GM12878 (cell line): ENCODE measurements at regions not wholly inside any gene's neighbourhood (a gene's known extent, or its start where the extent isn't known, plus 50 kb on each side); places are given as distances from the start of the nearest gene placed in this dataset.

ENCODE experiments used
- ATAC-seq: fragments of 200-7000 bp; cut with Tn5 transposase; 3 replicates; pipeline ENCODE4 v1.9.1; 2020; ENCODE audit warnings: mild to moderate bottlenecking, moderate library complexity
- BruUV-seq: library from RNA; stranded (reverse); fragments of 400-500 nt; replicated peaks from 2 replicates; lab custom pipeline; 2021; lab: Mats Ljungman, UMichigan
- CTCF ChIA-PET: fragments of 300-600 bp; sonication (Branson Sonifier 250); formaldehyde crosslinking; extraction: SDS; loops from one replicate; lab custom pipeline; 2021; ENCODE audit warnings: inconsistent platforms; lab: Yijun Ruan, JAX
- POLR2A ChIA-PET: fragments of 350-600 bp; formaldehyde crosslinking; extraction: SDS; loops from one replicate; lab custom pipeline; 2021; ENCODE audit warnings: inconsistent platforms; lab: Charles Lee
- RAD21 ChIA-PET: fragments of 300-600 bp; sonication (Branson Sonifier 250); formaldehyde crosslinking; loops from one replicate; lab custom pipeline; 2023; ENCODE audit warnings: antibody characterized with exemption; ENCODE audit not compliant: unreplicated experiment; lab: Charles Lee
- SMC1A ChIA-PET: fragments of 300-600 bp; sonication (Branson Sonifier 250); formaldehyde crosslinking; loops from one replicate; lab custom pipeline; 2023; ENCODE audit not compliant: unreplicated experiment, uncharacterized antibody; lab: Charles Lee
- DNase-seq: peaks from one replicate; pipeline ENCODE4 v3.0.0-alpha.2; 2011; ENCODE audit warnings: low read depth, low spot score
- FAIRE-seq: peaks from 3 replicates; lab custom pipeline; 2011; peaks lifted over from hg19 to GRCh38; lab: Jason Lieb, UNC
- H2AFZ ChIP-seq: 2 replicates; pipeline ENCODE4 v1.6.0; 2011; ENCODE audit warnings: low read depth, low read length, control low read depth; ENCODE audit not compliant: control insufficient read depth
- H3K27ac ChIP-seq: 2 replicates; pipeline ENCODE4 v1.5.1; 2011; ENCODE audit warnings: control low read depth; ENCODE audit not compliant: control insufficient read depth, insufficient read depth
- H3K27me3 ChIP-seq, 2 experiments: replicated peaks in 1 of 2; 2 replicates each; pipeline versions ENCODE4 v1.6.0 to v1.6.1; 2011; ENCODE audit warnings: low read length in 1 of 2; ENCODE audit not compliant: control insufficient read depth in 2 of 2, insufficient read depth in 2 of 2
- H3K36me3 ChIP-seq, 2 experiments: 2 replicates each; pipeline ENCODE4 v1.5.1; 2011; ENCODE audit warnings: low read length in 1 of 2; ENCODE audit not compliant: control insufficient read depth in 2 of 2, insufficient read depth in 2 of 2
- H3K4me1 ChIP-seq: 2 replicates; pipeline ENCODE4 v1.6.1; 2011; ENCODE audit warnings: mild to moderate bottlenecking, low read length, moderate library complexity, mixed read lengths; ENCODE audit not compliant: control insufficient read depth, insufficient read depth
- H3K4me2 ChIP-seq: 2 replicates; pipeline ENCODE4 v1.6.0; 2011; ENCODE audit warnings: control low read depth; ENCODE audit not compliant: control insufficient read depth, insufficient read depth
- H3K4me3 ChIP-seq: fragments of 200-600 bp; sonication (generic); 2 replicates; pipeline ENCODE4 v1.5.1; 2016
- H3K79me2 ChIP-seq: 2 replicates; pipeline ENCODE4 v1.6.0; 2011; ENCODE audit warnings: low read length; ENCODE audit not compliant: control insufficient read depth, insufficient read depth
- H3K9ac ChIP-seq: 2 replicates; pipeline ENCODE4 v1.8.0; 2011; ENCODE audit warnings: low read length, control low read depth, mixed read lengths; ENCODE audit not compliant: control insufficient read depth, insufficient read depth
- H3K9me3 ChIP-seq: replicated peaks from 3 replicates; pipeline ENCODE4 v1.5.1; 2011; ENCODE audit warnings: mild to moderate bottlenecking, low read length; ENCODE audit not compliant: control insufficient read depth, insufficient read depth
- H4K20me1 ChIP-seq: 2 replicates; pipeline ENCODE4 v1.6.0; 2011; ENCODE audit not compliant: control insufficient read depth, insufficient read depth
- BACH1 ChIP-seq: fragments of 450-650 bp; IDR thresholded peaks from 2 replicates; pipeline ENCODE4 v1.6.1; 2017; ENCODE audit warnings: mild to moderate bottlenecking, borderline replicate concordance
- BHLHE40 ChIP-seq, 2 experiments: fragments of 450-650 bp in 1 of 2; IDR thresholded peaks; 2 replicates each; pipeline ENCODE4 v1.6.1; 2011 to 2017; ENCODE audit warnings: low read depth in 2 of 2, borderline replicate concordance in 1 of 2, improper control_type of control experiment in 1 of 2, low read length in 1 of 2, mild to moderate bottlenecking in 1 of 2
- BRCA1 ChIP-seq: IDR thresholded peaks from 2 replicates; pipeline ENCODE4 v1.6.1; 2011; ENCODE audit warnings: low read depth, low read length, improper control_type of control experiment
- CHD2 ChIP-seq: IDR thresholded peaks from 2 replicates; pipeline ENCODE4 v1.6.1; 2011; ENCODE audit warnings: low read depth, low read length, improper control_type of control experiment, borderline replicate concordance
- CHD4 ChIP-seq: fragments of 200-600 bp; sonication (generic); IDR thresholded peaks from 2 replicates; pipeline ENCODE4 v1.6.1; 2016; ENCODE audit warnings: mild to moderate bottlenecking
- EGR1 ChIP-seq, 2 experiments: IDR thresholded peaks; 1 replicate in 1 of 2; 2 replicates in 1 of 2; pipeline ENCODE4 v1.6.1; 2011 to 2012; ENCODE audit warnings: low read depth in 2 of 2, low read length in 2 of 2, borderline replicate concordance in 1 of 2, mild to moderate bottlenecking in 1 of 2, moderate library complexity in 1 of 2
- HDAC6 ChIP-seq: fragments of 200-600 bp; sonication (generic); IDR thresholded peaks from one replicate; pipeline ENCODE4 v1.8.0; 2017; ENCODE audit warnings: antibody characterized with exemption; ENCODE audit not compliant: unreplicated experiment
- NFYB ChIP-seq: IDR thresholded peaks from 2 replicates; pipeline ENCODE4 v1.6.1; 2011; ENCODE audit warnings: low read depth, mild to moderate bottlenecking, low read length, improper control_type of control experiment, moderate library complexity; ENCODE audit not compliant: insufficient read depth
- PAX5 ChIP-seq: IDR thresholded peaks from 2 replicates; pipeline ENCODE4 v1.6.1; 2011; ENCODE audit warnings: low read depth, low read length, borderline replicate concordance
- PKNOX1 ChIP-seq: fragments of 450-650 bp; IDR thresholded peaks from 2 replicates; pipeline ENCODE4 v1.6.1; 2016; ENCODE audit warnings: mild to moderate bottlenecking
- POLR2AphosphoS5 ChIP-seq: IDR thresholded peaks from 2 replicates; pipeline ENCODE4 v1.6.1; 2011; ENCODE audit warnings: mild to moderate bottlenecking, low read length, inconsistent platforms
- POU2F2 ChIP-seq: IDR thresholded peaks from 3 replicates; pipeline ENCODE4 v1.6.1; 2011; ENCODE audit warnings: low read depth, mild to moderate bottlenecking, low read length, borderline replicate concordance
- RUNX3 ChIP-seq: IDR thresholded peaks from 2 replicates; pipeline ENCODE4 v1.6.1; 2012; ENCODE audit warnings: low read length, inconsistent platforms
- SKIL ChIP-seq: fragments of 450-650 bp; IDR thresholded peaks from 2 replicates; pipeline ENCODE4 v1.6.1; 2017; ENCODE audit warnings: mild to moderate bottlenecking, low read depth, inconsistent platforms; ENCODE audit not compliant: poor library complexity, severe bottlenecking
- SMAD5 ChIP-seq: IDR thresholded peaks from 2 replicates; pipeline ENCODE4 v1.6.1; 2016; ENCODE audit warnings: antibody characterized with exemption, low read depth
- YBX1 ChIP-seq: fragments of 450-650 bp; IDR thresholded peaks from 2 replicates; pipeline ENCODE4 v1.6.1; 2016; ENCODE audit warnings: antibody characterized with exemption
- ZBTB11 ChIP-seq: fragments of 450-650 bp; formaldehyde crosslinking; IDR thresholded peaks from 2 replicates; pipeline ENCODE4 v1.5.0; 2022; ENCODE audit warnings: mild to moderate bottlenecking, missing genetic modification characterization
- WGBS: methylation state at CpG from one replicate; pipeline ENCODE4 v1.1.6; 2016; ENCODE audit warnings: low lambda C conversion rate; ENCODE audit not compliant: insufficient replicate concordance, insufficient coverage; ENCODE audit errors: missing lambda C conversion rate; 5-methylcytosine and 5-hydroxymethylcytosine counted together
- in situ Hi-C: fragments of 300-500 bp; cut with MboI; formaldehyde crosslinking; loops from 9 replicates; pipeline ENCODE4 v1.14.3; 2018; ENCODE audit warnings: mixed read lengths
- intact Hi-C: fragments of 100-400 bp; cut with micrococcal nuclease; formaldehyde crosslinking; loops from one replicate; pipeline ENCODE4 v1.14.2; 2022; ENCODE audit not compliant: unreplicated experiment

- Histone ChIP-seq H2AFZ (no peak overlapping the region), H4K20me1 (no peaks in the 10 kb centered on the region), H3K9me3 (no peaks in the 10 kb centered on the region), H3K36me3 (no peaks in the 10 kb centered on the region), H3K4me2 (no peak overlapping the region), H3K9ac (no peak overlapping the region), H3K4me3 (no peak overlapping the region), H3K27me3 (no peaks in the 10 kb centered on the region), H3K79me2 (no peaks in the 10 kb centered on the region), H3K27ac (no peak overlapping the region), H3K4me1 (peaks cover 10% of the 10 kb centered on the region)
- CTCF ChIA-PET: interaction anchor here (1.6 to 2.1 kb wide), 2 partner anchors 12 kb away, joined by 10 to 16 read pairs; no protein-coding TSS in a partner anchor
- intact Hi-C loops (loop anchor here (2.0 to 5.0 kb wide), 3 partner anchors 45 to 202 kb away; partner anchors contain the start of gene SLC7A11), in situ Hi-C loops (no loop called here)
- 43% methylated on average over 2 of the region's 2 CpGs for WGBS
- DNase-seq (no peak), ATAC-seq (no peak), FAIRE-seq (no peak)
- SMC1A ChIA-PET: interaction anchor here (0.8 to 2.6 kb wide), 8 partner anchors 11 to 173 kb away, joined by 3 to 18 read pairs (median 8); no protein-coding TSS in a partner anchor
- RAD21 ChIA-PET: interaction anchor here (0.6 to 2.1 kb wide), 4 partner anchors 11 to 527 kb away, joined by 3 to 10 read pairs (median 5); no protein-coding TSS in a partner anchor
- BruUV-seq: no TSS peak
- POLR2A ChIA-PET: interaction anchor here (1.0 to 2.1 kb wide), 3 partner anchors 11 to 204 kb away, joined by 3 to 9 read pairs (median 6); no protein-coding TSS in a partner anchor
- no peak for TF ChIP-seq PKNOX1
- no peak for TF ChIP-seq SMAD5
- no peak for TF ChIP-seq POU2F2
- TF ChIP-seq POLR2AphosphoS5: no peak
- no peak for TF ChIP-seq CHD2
- TF ChIP-seq SKIL: no peak
- no peak for TF ChIP-seq ZBTB11 (CRISPR knock-in tag)
- no peak for TF ChIP-seq BACH1
- TF ChIP-seq RUNX3: no peak
- no peak for TF ChIP-seq NFYB
- TF ChIP-seq BHLHE40 (IDR thresholded peaks at IDR 0.05; ENCODE audit: borderline replicate concordance in 1 of 2, low read depth in 2 of 2, low read length in 1 of 2): no peak
- TF ChIP-seq BRCA1: no peak
- no peak for TF ChIP-seq YBX1
- TF ChIP-seq HDAC6: no peak
- no peak for TF ChIP-seq EGR1 (IDR thresholded peaks at IDR 0.05; ENCODE audit: borderline replicate concordance in 1 of 2, low read depth in 2 of 2, low read length in 2 of 2)
- TF ChIP-seq CHD4: no peak
- no peak for TF ChIP-seq PAX5
Observed at GRCh38 chr4:138393886-138394610, 151.9 kb upstream of the SLC7A11 start.
